ENCODE measurements at regions not wholly inside any gene's neighbourhood (a gene's known extent, or its start where the extent isn't known, plus 50 kb on each side); places are given as distances from the start of the nearest gene placed in this dataset.

GRCh38 chr1:234748713-234749112 is 138.7 kb upstream of the IRF2BP2 start:
- TF ChIP-seq TAF1 (IDR thresholded peaks at IDR 0.05; ENCODE audit: low read depth) (no peak), RAD21 (IDR thresholded peaks at IDR 0.05; ENCODE audit: low read depth) (no peak), FOXM1 (IDR thresholded peaks at IDR 0.05; ENCODE audit: borderline replicate concordance, low read depth) (no peak), CEBPB (IDR thresholded peaks at IDR 0.05) (no peak), CREB1 (IDR thresholded peaks at IDR 0.05; ENCODE audit: low read depth) (no peak), NFIC (IDR thresholded peaks at IDR 0.05) (no peak), REST (IDR thresholded peaks at IDR 0.05; ENCODE audit: low read depth) (no peak), MAX (IDR thresholded peaks at IDR 0.05) (no peak), YY1 (IDR thresholded peaks at IDR 0.05; ENCODE audit: low read depth) (no peak), EGR1 (IDR thresholded peaks at IDR 0.05) (no peak), TCF12 (IDR thresholded peaks at IDR 0.05; ENCODE audit: low read depth) (no peak), USF1 (IDR thresholded peaks at IDR 0.05) (no peak), EP300 (IDR thresholded peaks at IDR 0.05; ENCODE audit: borderline replicate concordance) (no peak), ZBTB7A (IDR thresholded peaks at IDR 0.05; ENCODE audit: low read depth) (no peak), TEAD4 (IDR thresholded peaks at IDR 0.05) (no peak)

- no peak for TF ChIP-seq EP300 (IDR thresholded peaks at IDR 0.05; ENCODE audit: borderline replicate concordance)
- TF ChIP-seq TCF12 (IDR thresholded peaks at IDR 0.05; ENCODE audit: low read depth) = no peak
- TF ChIP-seq EGR1 (IDR thresholded peaks at IDR 0.05) = no peak
These were observed 138.1 kb upstream of the IRF2BP2 start for GRCh38 chr1:234748066-234748465.

- TF ChIP-seq NFIC (IDR thresholded peaks at IDR 0.05) = no peak
These were observed 136.8 kb upstream of the IRF2BP2 start for GRCh38 chr1:234746798-234747196.

GRCh38 chr1:234745844-234746797 is 136.1 kb upstream of the IRF2BP2 start:
- TF ChIP-seq ZBTB7A (IDR thresholded peaks at IDR 0.05; ENCODE audit: low read depth) = no peak

GRCh38 chr1:234745276-234745675 is 135.3 kb upstream of the IRF2BP2 start:
- TF ChIP-seq TCF12 (IDR thresholded peaks at IDR 0.05; ENCODE audit: low read depth) (no peak), EP300 (IDR thresholded peaks at IDR 0.05; ENCODE audit: borderline replicate concordance) (no peak), ZBTB7A (IDR thresholded peaks at IDR 0.05; ENCODE audit: low read depth) (no peak), CREB1 (IDR thresholded peaks at IDR 0.05; ENCODE audit: low read depth) (no peak), TAF1 (IDR thresholded peaks at IDR 0.05; ENCODE audit: low read depth) (no peak), NFIC (IDR thresholded peaks at IDR 0.05) (no peak), USF1 (IDR thresholded peaks at IDR 0.05) (no peak), EGR1 (IDR thresholded peaks at IDR 0.05) (no peak), TEAD4 (IDR thresholded peaks at IDR 0.05) (no peak), REST (IDR thresholded peaks at IDR 0.05; ENCODE audit: low read depth) (no peak), CEBPB (IDR thresholded peaks at IDR 0.05) (no peak), FOXM1 (IDR thresholded peaks at IDR 0.05; ENCODE audit: borderline replicate concordance, low read depth) (no peak), RAD21 (IDR thresholded peaks at IDR 0.05; ENCODE audit: low read depth) (no peak), MAX (IDR thresholded peaks at IDR 0.05) (no peak), YY1 (IDR thresholded peaks at IDR 0.05; ENCODE audit: low read depth) (no peak)

- TF ChIP-seq YY1 (IDR thresholded peaks at IDR 0.05; ENCODE audit: low read depth) (no peak), USF1 (IDR thresholded peaks at IDR 0.05) (no peak), TAF1 (IDR thresholded peaks at IDR 0.05; ENCODE audit: low read depth) (no peak), CREB1 (IDR thresholded peaks at IDR 0.05; ENCODE audit: low read depth) (no peak), TCF12 (IDR thresholded peaks at IDR 0.05; ENCODE audit: low read depth) (no peak), ZBTB7A (IDR thresholded peaks at IDR 0.05; ENCODE audit: low read depth) (no peak), CEBPB (IDR thresholded peaks at IDR 0.05) (no peak), NFIC (IDR thresholded peaks at IDR 0.05) (no peak), EGR1 (IDR thresholded peaks at IDR 0.05) (no peak), REST (IDR thresholded peaks at IDR 0.05; ENCODE audit: low read depth) (no peak), FOXM1 (IDR thresholded peaks at IDR 0.05; ENCODE audit: borderline replicate concordance, low read depth) (no peak), MAX (IDR thresholded peaks at IDR 0.05) (no peak), TEAD4 (IDR thresholded peaks at IDR 0.05) (no peak), RAD21 (IDR thresholded peaks at IDR 0.05; ENCODE audit: low read depth) (no peak), EP300 (IDR thresholded peaks at IDR 0.05; ENCODE audit: borderline replicate concordance) (no peak)
These were observed 134.0 kb upstream of the IRF2BP2 start for GRCh38 chr1:234743791-234744611.
